Activated CD4-positive, alpha-beta T cell treated with anti-CD3 and anti-CD28 coated beads, Interleukin-2, amount 50 U/mL, for 1 hour (primary cell): ENCODE measurements at regions not wholly inside any gene's neighbourhood (a gene's known extent, or its start where the extent isn't known, plus 50 kb on each side); places are given as distances from the start of the nearest gene placed in this dataset.

ENCODE experiments used
- DNase-seq: peaks from one replicate; pipeline ENCODE4 v3.0.0-alpha.2; 2020

DNA sequence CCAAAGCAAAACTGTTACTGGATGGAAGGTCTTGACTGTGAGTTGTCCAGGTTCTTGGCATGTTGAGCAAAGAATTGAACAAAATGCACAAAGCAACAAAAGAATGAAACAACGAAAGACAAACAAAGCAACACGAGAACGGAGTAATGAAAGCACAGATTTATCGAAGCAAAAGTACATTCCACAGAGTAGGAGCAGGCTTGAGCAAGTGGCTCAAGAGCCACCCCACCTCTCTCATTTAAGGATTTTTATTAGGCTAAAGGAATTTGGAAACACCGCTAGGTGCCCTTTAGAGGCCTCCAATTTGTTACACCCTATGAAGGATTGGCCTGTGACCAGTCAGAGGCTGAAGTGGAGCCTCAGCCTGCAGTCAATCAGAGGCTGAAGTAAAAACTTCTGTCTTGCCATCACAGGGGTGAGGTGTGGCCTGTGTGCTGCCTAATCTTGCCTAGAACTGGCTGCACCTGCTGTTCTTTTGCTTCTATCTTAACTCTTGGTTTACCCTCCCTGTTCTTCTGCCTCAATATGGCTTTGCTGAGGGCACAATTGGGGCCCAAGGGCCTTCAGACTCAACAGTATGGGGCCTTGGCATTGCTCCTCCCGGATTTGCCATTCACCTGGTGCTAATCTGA, 59.4 kb upstream of the FTH1 start:
- DNase-seq: no peak

DNA sequence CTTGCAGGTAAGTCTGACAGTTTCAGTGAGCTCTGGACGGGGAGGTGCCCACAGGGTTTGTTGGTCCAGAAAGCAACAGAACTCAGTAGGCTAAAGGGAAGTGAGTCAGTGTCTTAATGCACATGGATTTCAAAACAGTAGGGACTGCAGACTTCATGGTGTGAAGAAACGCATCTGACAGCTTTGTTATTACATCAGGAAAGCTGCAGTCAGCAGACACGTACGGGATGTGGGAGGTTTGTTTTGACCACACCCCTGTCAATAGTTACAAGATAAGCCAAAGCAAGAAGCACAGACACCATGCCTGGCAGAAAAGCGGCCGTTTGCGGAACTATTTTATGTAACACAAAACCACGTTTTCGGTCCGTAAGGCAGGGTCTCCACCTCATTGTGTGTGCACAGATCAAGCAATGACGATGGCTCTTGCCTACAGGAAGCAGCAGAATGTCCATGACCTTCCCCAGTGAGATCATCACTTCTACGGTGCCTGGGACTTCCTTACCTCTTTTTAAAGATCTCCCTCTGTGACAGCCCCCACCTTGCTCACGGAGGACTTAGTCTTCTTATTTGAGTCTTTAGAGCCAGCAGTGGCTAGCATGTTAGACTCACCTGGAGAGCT, 58.2 kb upstream of the FTH1 start:
- DNase-seq: peak; percentile 77

DNA sequence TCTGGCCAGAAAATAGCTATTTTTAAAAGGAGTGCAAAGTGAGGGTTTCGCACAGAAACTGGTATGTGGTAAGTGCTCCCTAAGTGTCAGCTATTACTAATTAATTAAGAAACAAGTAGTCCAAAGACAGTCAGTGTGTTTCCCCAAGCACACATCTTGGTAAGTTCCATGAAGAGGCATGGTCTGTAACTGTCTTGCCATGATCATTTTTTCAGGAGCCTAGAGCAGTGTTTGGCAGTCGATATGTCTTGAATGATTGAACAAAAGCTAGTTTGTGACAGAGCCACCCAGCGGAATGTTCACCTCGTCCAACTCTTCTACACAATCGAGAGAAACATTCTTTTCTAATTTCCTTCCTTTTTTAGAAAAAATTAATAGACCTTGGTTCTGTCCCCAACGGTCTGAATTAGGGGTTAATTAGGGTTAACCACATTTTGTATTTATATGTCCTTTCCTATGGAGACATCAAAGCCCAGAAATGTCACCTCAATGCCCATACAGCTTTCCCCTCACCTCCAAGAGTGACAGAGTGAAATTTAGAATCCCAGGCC, 57.6 kb upstream of the FTH1 start:
- no peak for DNase-seq

DNA sequence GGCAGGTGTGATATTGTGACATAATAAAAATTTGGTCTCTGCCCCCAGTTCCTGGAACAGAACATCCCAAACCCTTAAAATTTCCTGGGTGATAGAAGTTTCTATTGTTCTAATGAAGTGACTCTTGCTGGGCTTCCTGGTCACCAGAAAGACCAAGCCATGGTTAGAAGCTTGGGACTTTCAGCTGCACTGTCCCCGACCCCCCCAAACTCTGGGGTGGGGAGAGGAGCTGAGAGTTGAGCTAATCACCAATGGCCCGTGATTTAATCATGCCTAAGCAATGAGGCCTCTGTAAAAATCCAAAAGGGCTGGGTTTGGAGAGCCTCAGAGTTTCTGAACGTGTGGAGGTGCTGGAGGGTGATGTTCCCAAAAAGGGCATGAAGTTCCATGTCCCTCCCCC, 54.8 kb upstream of the FTH1 start:
- no peak for DNase-seq

DNA sequence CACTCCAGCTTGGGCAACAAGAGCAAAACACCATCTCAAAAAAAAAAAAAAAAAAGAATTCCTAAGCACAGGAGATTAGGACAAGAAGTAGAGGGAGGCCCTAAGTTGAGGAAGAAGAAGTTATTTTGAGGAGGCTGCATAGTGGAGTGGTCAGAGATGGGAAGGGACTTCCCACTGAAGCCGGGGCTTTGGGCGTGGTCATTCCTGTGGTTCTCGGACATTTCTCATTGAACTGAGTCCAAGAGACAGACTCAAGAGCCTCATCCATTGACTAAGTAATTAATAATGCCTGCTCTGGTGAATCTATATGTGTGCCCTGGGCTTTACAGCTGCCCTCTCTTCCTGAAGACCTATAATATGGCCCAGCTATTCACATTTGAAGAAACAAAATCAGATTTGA, 53.2 kb upstream of the FTH1 start:
- no peak for DNase-seq

DNA sequence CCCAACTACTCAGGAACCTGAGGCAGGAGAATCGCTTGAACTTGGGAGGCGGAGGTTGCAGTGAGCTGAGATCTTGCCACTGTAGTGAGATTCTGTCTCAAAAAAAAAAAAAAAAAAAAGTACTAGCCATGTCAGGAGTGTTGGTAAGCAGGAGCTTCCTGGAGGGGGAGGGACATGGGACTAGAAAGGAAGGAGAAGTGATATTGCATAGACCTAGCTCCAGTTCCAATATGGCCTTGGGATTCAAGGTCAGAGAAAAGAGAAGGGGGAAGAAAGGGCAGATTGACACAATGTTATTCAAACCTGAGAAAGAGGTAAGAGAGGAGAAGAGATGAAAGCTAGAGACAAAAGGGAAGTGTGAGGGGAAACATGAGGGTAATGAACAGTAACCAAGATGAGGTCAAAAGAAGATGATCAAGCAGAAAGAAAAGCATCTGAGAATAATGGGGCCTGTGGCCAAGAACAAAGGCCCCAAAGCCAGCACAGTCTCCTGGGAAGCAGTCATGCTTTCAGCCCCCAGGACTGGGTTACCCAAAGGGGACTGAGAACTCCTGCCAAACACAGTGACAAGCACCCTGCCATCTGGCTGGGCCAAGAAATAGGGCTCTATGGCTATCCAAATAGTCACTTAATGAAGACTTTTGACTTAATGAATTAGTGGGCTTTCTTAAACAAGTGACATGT, 51.7 kb upstream of the FTH1 start:
- DNase-seq: no peak

DNA sequence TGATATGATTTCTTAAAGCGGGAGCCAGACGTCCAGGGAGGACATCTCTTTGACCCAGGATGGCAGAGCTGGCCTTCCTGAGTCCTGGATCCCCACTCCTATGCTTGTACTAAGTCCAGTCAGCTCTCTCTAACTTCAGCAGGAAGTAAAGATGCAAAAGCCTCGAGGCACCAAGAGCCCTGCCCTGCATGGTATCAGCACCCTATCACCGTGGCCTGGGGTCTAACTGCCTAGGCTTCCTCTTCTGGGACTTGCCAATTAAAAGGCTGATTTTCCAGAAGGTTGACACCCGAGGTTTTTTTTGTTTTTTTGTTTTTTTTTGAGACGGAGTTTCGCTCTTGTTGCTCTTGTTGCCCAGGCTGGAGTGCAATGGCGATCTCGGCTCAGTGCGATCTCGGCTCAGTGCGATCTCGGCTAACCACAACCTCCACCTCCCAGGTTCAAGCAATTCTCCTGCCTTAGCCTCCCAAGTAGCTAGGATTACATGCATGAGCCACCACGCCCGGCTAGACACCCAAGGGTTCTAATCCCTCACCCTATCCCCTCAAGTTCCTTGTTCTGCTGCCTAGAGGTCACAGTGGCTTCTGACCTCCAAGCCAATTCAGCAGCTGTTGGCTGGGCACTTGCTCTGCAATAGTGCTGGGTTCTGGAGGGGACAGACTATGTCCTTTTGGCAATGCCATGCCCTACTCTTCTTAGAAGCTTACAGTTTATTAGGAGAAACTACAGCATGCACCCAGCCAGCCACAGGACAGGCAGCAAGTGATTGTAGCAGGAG, 50.6 kb upstream of the FTH1 start:
- no peak for DNase-seq
